Smooth muscle cell (in vitro differentiated cells): ENCODE measurements at regions not wholly inside any gene's neighbourhood (a gene's known extent, or its start where the extent isn't known, plus 50 kb on each side); places are given as distances from the start of the nearest gene placed in this dataset.
A peak's percentile ranks its signal among the peaks of the same experiment; 100 is the strongest.

Experiments
- DNase-seq: peaks from one replicate; lab custom pipeline; 2025; ENCODE audit not compliant: unreplicated experiment; lab: John Stamatoyannopoulos, UW
- H2AFZ ChIP-seq: fragments of 200-600 bp; sonication (generic); 2 replicates; pipeline ENCODE4 v1.6.0; 2016; ENCODE audit warnings: antibody characterized with exemption, low read depth, mild to moderate bottlenecking
- H3F3A ChIP-seq: fragments of 200-600 bp; sonication (generic); 2 replicates; pipeline ENCODE4 v1.6.0; 2017; ENCODE audit warnings: antibody characterized with exemption, low read depth
- H3K27ac ChIP-seq: fragments of 200-600 bp; sonication (generic); 2 replicates; pipeline ENCODE4 v1.5.1; 2016; ENCODE audit warnings: low read depth, mild to moderate bottlenecking
- H3K27me3 ChIP-seq: fragments of 200-600 bp; sonication (generic); 2 replicates; pipeline ENCODE4 v1.6.1; 2016; ENCODE audit warnings: low read depth, mild to moderate bottlenecking
- H3K36me3 ChIP-seq: fragments of 200-600 bp; sonication (generic); 2 replicates; pipeline ENCODE4 v1.5.1; 2016; ENCODE audit warnings: low read depth
- H3K4me1 ChIP-seq: fragments of 200-600 bp; sonication (generic); 2 replicates; pipeline ENCODE4 v1.5.1; 2016; ENCODE audit warnings: low read depth
- H3K4me2 ChIP-seq: fragments of 200-600 bp; sonication (generic); 2 replicates; pipeline ENCODE4 v1.6.0; 2016; ENCODE audit warnings: mild to moderate bottlenecking
- H3K4me3 ChIP-seq: fragments of 200-600 bp; sonication (generic); 2 replicates; pipeline ENCODE4 v1.5.1; 2016; ENCODE audit warnings: mild to moderate bottlenecking
- H3K79me2 ChIP-seq: fragments of 200-600 bp; sonication (generic); 2 replicates; pipeline ENCODE4 v1.6.0; 2016; ENCODE audit warnings: low read depth, mild to moderate bottlenecking
- H3K9ac ChIP-seq: fragments of 200-600 bp; sonication (generic); 2 replicates; pipeline ENCODE4 v1.6.0; 2016; ENCODE audit warnings: low read depth
- H3K9me3 ChIP-seq: fragments of 200-600 bp; sonication (generic); replicated peaks from 2 replicates; pipeline ENCODE4 v1.5.1; 2016; ENCODE audit warnings: low read depth
- H4K20me1 ChIP-seq: fragments of 200-600 bp; sonication (generic); 2 replicates; pipeline ENCODE4 v1.6.0; 2016; ENCODE audit warnings: low read depth
- WGBS: methylation state at CpG from one replicate; pipeline ENCODE4 v1.1.7; 2016; ENCODE audit warnings: low lambda C conversion rate; 5-methylcytosine and 5-hydroxymethylcytosine counted together
- TF ChIP-seq, protein P1 (sequence below): fragments of 200-600 bp; sonication (generic); IDR thresholded peaks from 2 replicates; pipeline ENCODE4 v1.5.1; 2017; ENCODE audit warnings: borderline replicate concordance, mild to moderate bottlenecking, antibody characterized with exemption; ENCODE audit not compliant: insufficient read depth, poor library complexity, severe bottlenecking

DNA sequence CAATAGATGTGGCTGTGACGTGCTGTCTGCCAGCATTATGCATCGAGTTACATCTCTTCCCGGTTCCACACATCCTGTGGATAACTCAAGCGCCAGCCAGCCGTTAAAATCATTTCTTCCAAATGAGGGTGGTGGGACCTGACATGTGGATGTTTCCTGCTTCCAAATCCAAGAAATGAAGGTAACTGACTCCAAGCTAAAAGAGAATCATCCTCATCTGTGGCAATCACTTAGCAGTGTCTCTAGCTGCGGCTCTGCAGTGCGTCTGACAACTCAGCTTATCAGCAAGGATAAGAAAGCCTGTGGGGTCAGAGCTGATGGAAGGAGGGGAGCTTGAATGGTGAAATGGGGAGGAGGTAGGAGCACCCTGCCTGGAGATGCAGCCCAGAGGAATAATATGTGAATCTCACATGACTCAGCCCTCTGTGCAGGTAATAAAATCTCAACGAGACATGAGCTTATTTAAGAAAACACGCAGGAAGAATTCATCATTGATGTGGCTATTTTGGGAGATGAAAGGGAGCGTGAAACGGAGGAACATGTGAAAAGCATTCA lies 382.2 kb upstream of the TRIB2 start:
- TF ChIP-seq, protein P1, sequence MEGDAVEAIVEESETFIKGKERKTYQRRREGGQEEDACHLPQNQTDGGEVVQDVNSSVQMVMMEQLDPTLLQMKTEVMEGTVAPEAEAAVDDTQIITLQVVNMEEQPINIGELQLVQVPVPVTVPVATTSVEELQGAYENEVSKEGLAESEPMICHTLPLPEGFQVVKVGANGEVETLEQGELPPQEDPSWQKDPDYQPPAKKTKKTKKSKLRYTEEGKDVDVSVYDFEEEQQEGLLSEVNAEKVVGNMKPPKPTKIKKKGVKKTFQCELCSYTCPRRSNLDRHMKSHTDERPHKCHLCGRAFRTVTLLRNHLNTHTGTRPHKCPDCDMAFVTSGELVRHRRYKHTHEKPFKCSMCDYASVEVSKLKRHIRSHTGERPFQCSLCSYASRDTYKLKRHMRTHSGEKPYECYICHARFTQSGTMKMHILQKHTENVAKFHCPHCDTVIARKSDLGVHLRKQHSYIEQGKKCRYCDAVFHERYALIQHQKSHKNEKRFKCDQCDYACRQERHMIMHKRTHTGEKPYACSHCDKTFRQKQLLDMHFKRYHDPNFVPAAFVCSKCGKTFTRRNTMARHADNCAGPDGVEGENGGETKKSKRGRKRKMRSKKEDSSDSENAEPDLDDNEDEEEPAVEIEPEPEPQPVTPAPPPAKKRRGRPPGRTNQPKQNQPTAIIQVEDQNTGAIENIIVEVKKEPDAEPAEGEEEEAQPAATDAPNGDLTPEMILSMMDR = no peak

DNA sequence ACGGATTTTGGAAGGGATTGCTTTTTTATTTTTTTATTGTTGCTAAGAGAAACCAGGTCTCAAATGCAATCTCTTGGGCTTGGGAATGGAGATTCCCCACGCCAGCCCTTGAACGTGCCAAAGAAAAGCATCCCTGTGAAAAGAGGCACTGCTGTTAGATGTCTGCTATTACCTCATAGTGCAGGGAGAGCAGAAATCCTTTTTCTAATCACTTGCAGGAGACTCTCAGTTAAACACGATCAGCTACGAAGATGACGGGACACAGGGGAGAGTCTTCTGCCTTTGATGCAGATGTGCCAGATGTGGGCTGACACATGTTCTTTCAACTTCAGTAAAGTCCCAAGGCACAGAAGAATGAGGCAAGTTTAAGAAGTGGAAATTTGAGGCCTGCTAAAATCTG lies 381.6 kb upstream of the TRIB2 start:
- H3K4me1 ChIP-seq = peaks cover 5% of the 10 kb centered on the region
- no peaks in the 10 kb centered on the region for H3F3A ChIP-seq
- H3K9ac ChIP-seq = no peak overlapping the region
- H3K36me3 ChIP-seq = no peaks in the 10 kb centered on the region
- H3K4me2 ChIP-seq = peak overlapping the region; percentile 52
- no peak for DNase-seq
- no peaks in the 10 kb centered on the region for H4K20me1 ChIP-seq
- TF ChIP-seq, protein P1 = no peak
- no peaks in the 10 kb centered on the region for H3K27me3 ChIP-seq
- no peaks in the 10 kb centered on the region for H3K9me3 ChIP-seq
- H2AFZ ChIP-seq = no peak overlapping the region
- H3K27ac ChIP-seq = no peak overlapping the region
- H3K4me3 ChIP-seq = no peak overlapping the region
- 33% methylated on average over 6 of the region's 6 CpGs for WGBS
- no peaks in the 10 kb centered on the region for H3K79me2 ChIP-seq

More for the DNA sequence above, 382.2 kb upstream of the TRIB2 start:
- H3K4me3 ChIP-seq = no peak overlapping the region
- DNase-seq = no peak
- WGBS = 49% methylated on average over 11 of the region's 11 CpGs
- peak overlapping the region; percentile 52 for H3K4me2 ChIP-seq
- H3K4me1 ChIP-seq = peaks cover 5% of the 10 kb centered on the region
- H3K36me3 ChIP-seq = no peaks in the 10 kb centered on the region
- no peaks in the 10 kb centered on the region for H3K79me2 ChIP-seq
- no peaks in the 10 kb centered on the region for H3F3A ChIP-seq
- H3K9me3 ChIP-seq = no peaks in the 10 kb centered on the region
- H3K9ac ChIP-seq = no peak overlapping the region
- H3K27ac ChIP-seq = no peak overlapping the region
- H4K20me1 ChIP-seq = no peaks in the 10 kb centered on the region
- H3K27me3 ChIP-seq = no peaks in the 10 kb centered on the region
- H2AFZ ChIP-seq = peak overlapping the region; percentile 45

DNA sequence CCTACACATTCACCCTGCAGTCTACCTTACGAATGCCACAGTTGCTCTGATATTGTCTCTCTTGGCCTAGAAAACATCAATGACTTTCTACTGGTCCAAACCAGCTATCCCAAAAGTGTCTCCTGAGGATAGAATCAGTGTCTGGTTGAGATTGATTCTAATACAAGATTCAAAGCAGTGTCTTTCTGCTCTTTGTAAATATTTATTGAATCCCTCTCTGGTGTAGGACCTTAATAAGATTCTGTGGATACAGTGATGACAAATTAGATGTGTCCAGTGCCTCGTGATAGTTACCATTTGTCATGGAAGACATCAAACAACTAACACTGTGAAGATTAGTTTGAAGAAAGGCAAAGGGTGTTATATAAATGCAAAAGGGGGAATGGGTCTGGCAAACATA lies 380.7 kb upstream of the TRIB2 start:
- Histone ChIP-seq H3K27ac (no peak overlapping the region), H2AFZ (no peak overlapping the region), H3K9me3 (no peaks in the 10 kb centered on the region), H4K20me1 (no peaks in the 10 kb centered on the region), H3K4me1 (peaks cover 5% of the 10 kb centered on the region), H3K9ac (no peak overlapping the region), H3K4me3 (no peak overlapping the region), H3F3A (no peaks in the 10 kb centered on the region), H3K79me2 (no peaks in the 10 kb centered on the region), H3K36me3 (no peaks in the 10 kb centered on the region), H3K27me3 (no peaks in the 10 kb centered on the region), H3K4me2 (no peak overlapping the region)
- no peak for DNase-seq
- TF ChIP-seq, protein P1 = no peak
- WGBS = 90% methylated on average over 2 of the region's 2 CpGs

DNA sequence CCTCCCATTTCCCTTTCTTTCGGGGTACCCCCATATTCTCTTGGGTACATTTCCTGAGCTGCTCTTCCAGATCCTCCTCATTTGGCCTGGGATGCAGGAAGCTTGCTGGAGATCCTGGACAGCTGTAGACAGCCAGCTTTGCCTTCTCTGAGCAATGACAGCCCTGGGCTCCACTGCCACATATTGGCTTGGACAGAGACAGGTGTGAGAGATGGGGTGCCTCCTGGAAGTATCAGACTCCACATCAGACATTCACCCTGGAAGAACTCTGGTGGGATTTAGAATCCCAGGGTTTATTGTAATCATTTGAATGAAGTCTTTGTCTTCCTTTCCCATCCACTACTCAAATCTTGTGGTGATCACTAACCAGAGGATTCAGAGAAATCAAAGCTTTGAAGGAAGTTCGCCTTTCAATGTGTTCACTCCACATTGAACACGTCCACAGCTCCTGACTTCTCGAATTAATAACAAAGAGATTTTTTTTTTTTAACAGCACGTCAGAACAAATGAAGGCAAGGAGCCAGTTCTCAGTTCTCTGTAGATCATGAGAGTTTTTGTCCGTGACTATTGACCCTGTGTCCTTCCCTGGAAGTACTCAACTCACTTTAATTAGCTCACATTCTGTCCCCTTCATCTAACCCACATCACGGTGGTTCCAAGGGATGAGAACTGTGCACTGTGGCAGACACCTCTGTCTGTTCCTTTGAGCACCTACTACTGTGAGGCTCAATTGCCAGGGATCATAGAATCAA lies 377.6 kb upstream of the TRIB2 start:
- Histone ChIP-seq H3K9me3 (no peaks in the 10 kb centered on the region), H3K4me2 (no peak overlapping the region), H3K27ac (no peak overlapping the region), H3K79me2 (no peaks in the 10 kb centered on the region), H3K9ac (no peak overlapping the region), H4K20me1 (no peaks in the 10 kb centered on the region), H2AFZ (no peak overlapping the region), H3K27me3 (no peaks in the 10 kb centered on the region), H3K4me1 (peaks cover 5% of the 10 kb centered on the region), H3K4me3 (no peak overlapping the region), H3K36me3 (no peaks in the 10 kb centered on the region), H3F3A (no peaks in the 10 kb centered on the region)
- no peak for DNase-seq
- TF ChIP-seq, protein P1 = no peak
- 95% methylated on average over 7 of the region's 7 CpGs for WGBS
